COLO668 (cell line): ENCODE measurements at regions not wholly inside any gene's neighbourhood (a gene's known extent, or its start where the extent isn't known, plus 50 kb on each side); places are given as distances from the start of the nearest gene placed in this dataset.
"Not testable (repeated sequence)": the region's sequence is repeated elsewhere in the genome, so short reads cannot be mapped to it uniquely, and the experiment has no call there.

Experiments used
- DNase-seq: peaks from one replicate; lab custom pipeline; 2025; ENCODE audit not compliant: unreplicated experiment; lab: John Stamatoyannopoulos, UW

- no peak for DNase-seq
Measured at GRCh38 chr5:163941079-163941478, 435.7 kb downstream of the MAT2B start.

DNA sequence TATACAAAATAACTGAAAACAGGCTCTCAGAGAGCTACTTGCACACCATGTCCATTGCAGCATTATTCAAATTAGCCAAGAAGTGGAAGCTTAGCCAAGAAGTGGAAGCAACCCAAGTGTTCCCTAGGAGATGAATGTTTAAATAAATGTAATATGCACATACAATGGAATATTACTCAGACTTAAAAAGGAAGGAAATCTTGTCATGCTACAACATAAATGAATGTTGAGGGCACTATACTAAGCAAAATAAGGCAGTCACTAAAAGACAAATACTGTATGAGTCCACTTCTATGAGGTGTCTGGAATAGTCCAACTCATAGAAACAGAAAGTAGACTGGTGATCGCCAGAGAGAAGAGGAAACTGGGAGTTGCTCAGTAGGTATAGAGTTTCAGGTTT lies 438.1 kb downstream of the MAT2B start:
- DNase-seq = no peak

- no peak for DNase-seq
Measured at GRCh38 chr5:163944738-163945137, 439.3 kb downstream of the MAT2B start.

DNA sequence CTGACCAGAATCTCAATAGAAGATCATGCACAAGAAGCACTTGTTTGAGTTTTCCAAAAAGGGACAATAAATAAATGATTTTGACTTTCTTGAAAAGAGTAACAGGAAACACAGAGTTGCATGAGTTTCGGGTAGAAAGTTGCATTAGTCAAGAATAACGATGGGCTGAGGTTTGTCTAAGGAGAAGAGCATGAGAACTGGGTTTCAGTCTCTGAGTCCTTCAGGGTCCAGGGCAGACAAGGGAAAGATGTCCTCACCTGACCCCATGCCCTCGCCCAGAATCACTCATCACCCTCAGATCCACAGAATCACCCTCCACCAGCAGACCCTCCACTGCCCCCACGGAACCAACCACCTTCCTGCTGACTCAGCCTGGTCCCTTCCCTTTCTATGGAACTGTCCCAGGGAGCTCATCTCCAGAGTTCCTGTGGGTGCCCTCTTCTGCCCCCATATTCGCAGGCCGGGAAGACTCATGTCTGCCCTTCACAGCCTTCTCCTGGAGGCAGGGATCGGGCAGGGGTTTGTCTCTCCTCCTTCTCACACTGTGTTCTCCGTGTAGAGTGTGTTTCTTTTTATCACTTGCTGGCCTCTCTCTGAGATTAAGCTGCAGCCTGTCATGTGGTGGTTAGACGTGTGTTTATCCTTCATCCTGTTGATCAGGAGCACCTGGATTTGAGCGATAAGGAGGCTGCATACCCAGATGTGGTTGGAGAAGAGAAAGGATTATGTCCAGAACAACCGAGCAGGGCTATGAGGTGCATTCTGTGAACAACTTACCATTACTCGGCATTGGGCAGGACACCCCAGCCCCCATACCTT lies 442.6 kb downstream of the MAT2B start:
- no peak for DNase-seq

DNA sequence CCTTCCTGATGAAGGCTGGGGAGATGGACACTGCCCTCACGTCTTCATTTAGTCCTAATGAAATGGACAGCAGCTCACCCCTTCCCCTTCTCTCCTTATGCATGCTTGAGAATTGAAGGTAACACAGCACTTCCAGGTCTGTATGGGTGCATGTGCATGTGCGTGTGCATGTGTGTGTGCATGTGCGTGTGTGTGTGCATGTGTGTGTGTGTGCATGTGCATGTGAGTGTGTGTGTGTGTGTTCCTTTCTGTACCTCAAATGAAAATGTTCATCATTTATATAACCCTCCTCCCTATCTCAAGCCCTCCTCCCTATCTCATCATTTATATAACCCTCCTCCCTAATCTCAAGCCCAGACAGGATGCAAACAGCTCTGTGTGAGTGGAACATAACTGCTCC lies 444.8 kb downstream of the MAT2B start:
- no peak for DNase-seq

- no peak for DNase-seq
Measured at GRCh38 chr5:163951069-163951468, 445.6 kb downstream of the MAT2B start.

DNA sequence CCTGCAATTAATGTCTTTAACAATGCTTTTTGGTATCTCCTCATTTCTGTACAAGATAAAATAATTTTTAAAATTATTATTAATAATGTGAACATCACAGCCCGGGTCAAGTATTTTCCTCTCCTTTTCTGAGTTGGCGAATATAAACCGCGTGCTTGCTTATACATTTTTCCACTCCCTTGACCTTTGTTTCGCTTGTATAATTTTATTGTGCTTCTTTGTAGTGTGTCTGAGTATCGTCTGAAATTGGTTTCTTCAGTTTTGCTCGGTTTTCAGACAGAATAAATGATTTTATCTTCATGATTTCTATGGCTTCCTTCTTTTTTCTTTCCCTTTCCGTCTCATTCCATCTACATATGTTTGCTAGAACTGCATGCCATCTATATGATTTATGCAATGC lies 448.5 kb downstream of the MAT2B start:
- DNase-seq = no peak

GRCh38 chr5:163961230-163961629 lies 455.8 kb downstream of the MAT2B start:
- DNase-seq = not testable (repeated sequence)

DNA sequence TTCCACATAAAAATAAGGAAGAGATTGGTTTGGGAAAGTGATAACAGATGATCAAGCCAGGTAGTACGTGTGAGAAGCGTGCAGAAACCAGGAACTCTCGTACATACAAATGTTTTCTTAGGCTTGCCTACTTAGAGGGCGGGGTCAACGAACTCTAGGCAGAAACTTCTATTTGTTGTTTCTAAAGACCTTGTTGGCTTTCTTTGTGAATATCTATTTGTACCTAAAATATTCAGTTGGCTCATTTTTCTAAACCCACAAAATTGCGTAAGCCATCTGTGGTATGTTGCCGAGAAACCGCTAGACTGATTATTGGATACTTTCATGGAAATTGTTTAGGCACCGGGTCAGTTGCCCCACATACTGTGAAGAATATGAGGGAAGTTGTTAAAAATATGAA lies 458.5 kb downstream of the MAT2B start:
- DNase-seq = no peak

- no peak for DNase-seq
Measured at GRCh38 chr5:163964671-163965070, 459.3 kb downstream of the MAT2B start.

- DNase-seq = no peak
Measured at GRCh38 chr5:163967268-163967667, 461.8 kb downstream of the MAT2B start.

DNA sequence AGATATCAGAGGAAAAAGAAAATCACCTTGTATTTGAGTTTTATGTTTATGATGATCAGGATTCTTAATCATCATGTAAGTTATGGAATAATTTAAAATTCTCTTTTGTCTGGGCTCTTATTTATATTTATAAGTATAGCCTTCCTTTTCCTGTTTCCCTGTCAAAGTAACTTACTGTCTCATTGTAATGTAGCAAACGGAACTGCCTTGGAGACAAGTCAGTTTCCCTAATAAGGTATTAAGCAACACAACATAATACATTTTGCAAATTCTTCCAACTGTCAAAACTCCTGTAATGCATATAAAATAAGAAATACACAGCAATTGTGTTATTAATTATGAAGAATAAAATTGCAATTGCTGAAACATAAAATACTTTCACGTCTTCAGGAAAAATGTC lies 463.2 kb downstream of the MAT2B start:
- no peak for DNase-seq

DNA sequence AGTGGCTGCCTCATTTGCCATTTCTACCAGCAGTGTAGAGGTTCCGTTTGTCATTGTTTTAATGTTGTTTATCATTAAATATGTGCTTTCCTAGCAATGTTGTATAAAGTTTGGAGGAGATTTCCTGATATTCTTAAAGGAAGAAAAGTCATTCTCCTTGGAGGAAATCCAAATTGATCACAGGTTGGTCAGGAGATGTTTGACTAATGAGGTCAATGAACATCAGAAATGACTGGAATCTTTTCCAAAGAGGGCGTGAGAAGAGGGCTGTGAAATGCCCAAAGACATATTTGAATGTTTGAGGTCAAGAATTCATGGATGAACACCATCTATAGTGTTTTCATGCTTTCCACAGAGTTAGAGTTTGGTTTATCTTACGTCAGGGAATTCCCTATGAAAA lies 471.3 kb downstream of the MAT2B start:
- no peak for DNase-seq

- DNase-seq = no peak
Measured at GRCh38 chr5:163978897-163979296, 473.5 kb downstream of the MAT2B start.

- no peak for DNase-seq
Measured at GRCh38 chr5:163988566-163988965, 483.1 kb downstream of the MAT2B start.

DNA sequence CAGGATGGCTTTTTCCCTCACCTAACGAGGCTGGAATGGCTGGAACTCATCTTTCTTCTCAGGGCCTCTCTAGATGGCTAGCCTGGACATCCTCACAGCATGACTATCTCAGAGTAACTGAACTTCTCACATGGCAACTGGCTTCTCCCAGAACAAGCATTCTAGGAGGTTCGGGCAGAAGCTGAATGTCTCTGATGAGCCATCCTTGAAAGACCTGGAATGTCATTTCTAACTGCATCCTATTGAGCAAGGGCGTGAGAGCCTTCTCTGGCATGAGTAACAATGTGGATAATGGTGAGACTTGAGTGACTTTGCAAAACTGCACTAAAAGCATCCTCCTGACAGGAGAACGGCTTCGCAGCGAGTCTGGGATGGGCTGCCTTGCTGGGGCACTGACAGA lies 487.7 kb downstream of the MAT2B start:
- DNase-seq = no peak

- DNase-seq = no peak
Measured at GRCh38 chr5:163995206-163995605, 489.8 kb downstream of the MAT2B start.

GRCh38 chr5:163997965-163998364 lies 492.5 kb downstream of the MAT2B start:
- DNase-seq = no peak

- DNase-seq = no peak
Measured at GRCh38 chr5:164000241-164000640, 494.8 kb downstream of the MAT2B start.

GRCh38 chr5:164000819-164001218 lies 495.4 kb downstream of the MAT2B start:
- DNase-seq = no peak

DNA sequence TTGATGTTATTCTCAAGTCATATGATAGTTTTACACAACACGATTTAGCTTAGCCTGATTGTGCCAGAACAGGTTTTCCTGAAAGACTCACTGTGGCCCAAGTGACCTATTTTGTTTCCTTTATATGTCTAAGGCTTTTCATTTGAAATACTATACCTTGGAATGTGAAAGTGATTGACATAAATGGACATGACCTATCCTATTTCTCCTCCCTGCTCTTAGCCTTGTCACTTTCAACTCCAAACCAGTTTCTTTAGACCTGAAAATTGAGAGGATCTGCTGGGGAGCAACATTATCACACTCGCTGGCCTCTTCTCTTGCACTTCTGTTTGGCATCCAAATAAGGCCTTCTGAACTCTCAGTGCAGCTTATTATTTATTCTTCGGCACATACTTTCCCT lies 496.8 kb downstream of the MAT2B start:
- DNase-seq = no peak

- DNase-seq = no peak
Measured at GRCh38 chr5:164002628-164003027, 497.2 kb downstream of the MAT2B start.

DNA sequence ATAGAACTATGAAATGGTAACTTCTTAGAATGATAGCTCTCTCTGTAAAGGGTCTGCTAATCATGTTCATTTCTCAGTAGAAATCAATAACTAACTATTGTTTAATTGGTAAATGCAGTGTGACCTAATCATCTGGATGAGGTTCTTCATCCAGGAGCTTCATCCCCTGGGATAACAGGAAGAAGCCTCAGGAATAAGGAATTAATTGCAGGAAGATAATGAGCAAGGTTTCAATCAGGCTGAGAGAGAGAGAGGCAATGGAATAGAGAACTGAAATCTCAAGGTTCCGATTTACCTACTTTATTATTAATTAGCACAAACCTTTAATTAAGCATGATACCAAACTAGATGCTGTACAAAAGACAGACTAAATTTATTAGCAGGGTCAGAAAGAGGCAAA lies 499.7 kb downstream of the MAT2B start:
- DNase-seq = no peak
